ENCODE measurements at regions not wholly inside any gene's neighbourhood (a gene's known extent, or its start where the extent isn't known, plus 50 kb on each side); places are given as distances from the start of the nearest gene placed in this dataset.

GRCh38 chr7:84390845-84391244, 196.3 kb upstream of the SEMA3A start:
- no peak overlapping the region for H3K4me3 ChIP-seq (ENCODE audit: low read depth, low read length)
- H3K27me3 ChIP-seq (ENCODE audit: control insufficient read depth, insufficient read depth, low read length), result no peaks in the 10 kb centered on the region
- H3K27ac ChIP-seq (ENCODE audit: low read depth, low read length), result no peak overlapping the region
- DNase-seq (ENCODE audit: low read depth, low spot score), result no peak
- ChIA-PET CTCF (no interaction called here), POLR2A (no interaction called here)
- no peak for TF ChIP-seq CTCF (IDR thresholded peaks at IDR 0.05; ENCODE audit: low read depth, low read length)
- no peaks in the 10 kb centered on the region for H3K9me3 ChIP-seq (ENCODE audit: control insufficient read depth, insufficient read depth, low read length)

GRCh38 chr7:84389242-84389641, 194.7 kb upstream of the SEMA3A start:
- no peaks in the 10 kb centered on the region for H3K27me3 ChIP-seq (ENCODE audit: control insufficient read depth, insufficient read depth, low read length)
- ChIA-PET POLR2A (no interaction called here), CTCF (interaction anchor here (1.1 kb wide), 1 partner anchor 633 kb away, joined by 3 read pairs; no protein-coding TSS in a partner anchor)
- DNase-seq (ENCODE audit: low read depth, low spot score), result no peak
- H3K27ac ChIP-seq (ENCODE audit: low read depth, low read length), result no peak overlapping the region
- H3K9me3 ChIP-seq (ENCODE audit: control insufficient read depth, insufficient read depth, low read length), result no peaks in the 10 kb centered on the region
- H3K4me3 ChIP-seq (ENCODE audit: low read depth, low read length), result no peak overlapping the region
- no peak for TF ChIP-seq CTCF (IDR thresholded peaks at IDR 0.05; ENCODE audit: low read depth, low read length)

- TF ChIP-seq CTCF (IDR thresholded peaks at IDR 0.05; ENCODE audit: low read depth, low read length), result no peak
- Histone ChIP-seq H3K9me3 (ENCODE audit: control insufficient read depth, insufficient read depth, low read length) (no peaks in the 10 kb centered on the region), H3K27ac (ENCODE audit: low read depth, low read length) (no peak overlapping the region), H3K4me3 (ENCODE audit: low read depth, low read length) (no peak overlapping the region), H3K27me3 (ENCODE audit: control insufficient read depth, insufficient read depth, low read length) (no peaks in the 10 kb centered on the region)
- DNase-seq (ENCODE audit: low read depth, low spot score), result no peak
- ChIA-PET CTCF (interaction anchor here (0.8 kb wide), 1 partner anchor 8 kb away, joined by 3 read pairs; no protein-coding TSS in a partner anchor), POLR2A (no interaction called here)
These were observed 193.0 kb upstream of the SEMA3A start for GRCh38 chr7:84387595-84387994.

GRCh38 chr7:84384417-84384816, 189.8 kb upstream of the SEMA3A start:
- TF ChIP-seq CTCF (IDR thresholded peaks at IDR 0.05; ENCODE audit: low read depth, low read length), result no peak
- no peak for DNase-seq (ENCODE audit: low read depth, low spot score)
- ChIA-PET CTCF (no interaction called here), POLR2A (no interaction called here)
- H3K27ac ChIP-seq (ENCODE audit: low read depth, low read length), result no peak overlapping the region
- no peak overlapping the region for H3K4me3 ChIP-seq (ENCODE audit: low read depth, low read length)
- H3K9me3 ChIP-seq (ENCODE audit: control insufficient read depth, insufficient read depth, low read length), result no peaks in the 10 kb centered on the region
- H3K27me3 ChIP-seq (ENCODE audit: control insufficient read depth, insufficient read depth, low read length), result no peaks in the 10 kb centered on the region

- CTCF ChIA-PET, result interaction anchor here (1.5 kb wide), 1 partner anchor 9 kb away, joined by 3 read pairs; no protein-coding TSS in a partner anchor
These were observed 184.9 kb upstream of the SEMA3A start for GRCh38 chr7:84379446-84379845.

More at GRCh38 chr7:84379446-84379845, 184.9 kb upstream of the SEMA3A start:
- no peak for DNase-seq (ENCODE audit: low read depth, low spot score)
- Histone ChIP-seq H3K27me3 (ENCODE audit: control insufficient read depth, insufficient read depth, low read length) (no peaks in the 10 kb centered on the region), H3K9me3 (ENCODE audit: control insufficient read depth, insufficient read depth, low read length) (no peaks in the 10 kb centered on the region), H3K4me3 (ENCODE audit: low read depth, low read length) (no peak overlapping the region), H3K27ac (ENCODE audit: low read depth, low read length) (no peak overlapping the region)
- POLR2A ChIA-PET, result no interaction called here
- TF ChIP-seq CTCF (IDR thresholded peaks at IDR 0.05; ENCODE audit: low read depth, low read length), result no peak

Measured in AG04450 (cell line).